Nucleus accumbens (tissue), 56 donors: ENCODE measurements at regions not wholly inside any gene's neighbourhood (a gene's known extent, or its start where the extent isn't known, plus 50 kb on each side); places are given as distances from the start of the nearest gene placed in this dataset.
A peak's percentile ranks its signal among the peaks of the same experiment; 100 is the strongest.
"Not testable (repeated sequence)": the region's sequence is repeated elsewhere in the genome, so short reads cannot be mapped to it uniquely, and the experiment has no call there.

Experiments used
- DNase-seq, 56 donors: peaks; one replicate each; lab custom pipeline; 2025; lab: John Stamatoyannopoulos, UW

DNA sequence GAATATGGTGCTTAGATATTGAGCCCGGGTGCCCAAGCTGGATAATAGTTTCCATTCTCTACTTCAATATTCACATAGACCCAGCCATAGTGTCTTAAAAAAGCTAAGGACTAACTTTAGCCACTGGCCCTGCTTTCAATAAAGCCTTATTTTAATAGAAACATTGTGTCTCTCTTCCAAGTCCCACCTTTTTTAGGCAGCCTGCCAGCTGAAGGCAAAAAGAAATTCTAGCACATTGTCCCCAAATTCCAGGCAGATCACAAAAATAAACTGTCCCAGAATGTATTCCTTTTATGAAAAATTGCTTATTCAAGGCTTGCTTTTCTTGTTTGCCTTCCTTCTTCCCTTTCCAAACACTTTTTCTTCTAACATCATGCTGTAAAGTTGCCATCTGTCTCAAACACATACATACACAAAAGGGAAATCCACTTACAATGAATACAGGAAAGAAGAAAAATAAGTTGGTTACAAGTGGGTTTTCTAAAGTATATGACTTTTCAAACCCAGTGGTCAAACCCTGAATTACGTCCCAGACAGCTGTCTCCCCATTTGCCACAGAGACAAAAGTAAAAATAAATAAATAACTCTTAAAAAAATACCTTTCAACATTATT is 778.5 kb downstream of the BCL11A start:
- DNase-seq, result no peak

DNA sequence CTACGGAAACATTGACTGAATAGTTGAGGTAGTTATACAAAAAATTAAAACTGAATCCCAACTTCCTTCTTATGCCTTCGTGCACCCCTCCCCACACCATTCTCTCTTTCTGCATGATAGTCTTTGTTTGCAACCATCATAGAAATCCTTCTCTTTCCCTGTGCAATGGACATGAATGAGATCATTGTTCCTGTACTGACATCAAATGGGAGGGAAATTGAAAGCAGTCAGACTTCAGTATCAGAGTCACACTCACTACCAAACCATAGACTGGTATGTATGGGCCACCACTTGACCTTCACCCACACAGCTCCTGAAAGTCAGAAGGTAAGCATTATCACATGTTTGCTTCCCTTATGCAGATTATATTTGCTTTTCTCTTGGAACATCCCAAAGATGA is 782.8 kb downstream of the BCL11A start:
- DNase-seq, result no peak

DNA sequence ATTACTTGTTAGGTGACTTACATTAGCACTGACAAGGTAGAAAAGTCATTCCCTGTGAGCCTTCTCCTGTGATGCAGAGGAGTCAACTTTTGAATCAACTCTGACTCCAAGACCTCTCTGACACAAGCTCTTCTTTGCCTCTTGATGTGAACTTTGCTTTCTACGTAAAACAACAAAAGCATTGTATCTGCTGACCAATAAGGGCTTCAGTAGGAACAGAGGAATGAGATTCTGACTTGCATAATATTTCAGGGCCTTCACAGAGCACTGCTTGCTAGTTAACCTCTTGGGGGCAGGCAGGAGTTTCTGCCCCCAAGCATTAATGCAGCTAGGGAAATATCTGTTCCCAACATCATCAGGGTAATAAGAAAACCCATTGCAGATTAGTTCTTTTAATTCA is 791.5 kb downstream of the BCL11A start:
- DNase-seq, result no peak

DNA sequence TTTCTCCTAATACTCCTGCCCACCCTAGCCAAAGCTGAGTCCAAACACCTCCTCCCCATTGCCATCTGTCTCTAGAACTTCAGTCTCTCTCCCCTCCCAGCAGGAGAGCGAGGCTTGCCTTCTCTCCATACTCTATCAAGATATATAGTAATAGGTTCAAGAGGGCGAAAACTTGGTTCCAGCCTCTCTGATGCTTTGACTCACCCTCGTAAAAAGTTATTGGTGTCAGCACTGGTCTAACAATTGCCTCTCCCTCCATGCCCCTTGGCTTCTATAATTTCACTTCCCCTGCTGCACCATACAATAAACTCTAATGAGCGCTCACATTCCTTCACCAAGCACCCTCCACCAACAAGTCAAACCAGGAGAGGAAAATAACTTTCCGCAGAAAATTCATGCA is 797.3 kb downstream of the BCL11A start:
- no peak for DNase-seq

DNA sequence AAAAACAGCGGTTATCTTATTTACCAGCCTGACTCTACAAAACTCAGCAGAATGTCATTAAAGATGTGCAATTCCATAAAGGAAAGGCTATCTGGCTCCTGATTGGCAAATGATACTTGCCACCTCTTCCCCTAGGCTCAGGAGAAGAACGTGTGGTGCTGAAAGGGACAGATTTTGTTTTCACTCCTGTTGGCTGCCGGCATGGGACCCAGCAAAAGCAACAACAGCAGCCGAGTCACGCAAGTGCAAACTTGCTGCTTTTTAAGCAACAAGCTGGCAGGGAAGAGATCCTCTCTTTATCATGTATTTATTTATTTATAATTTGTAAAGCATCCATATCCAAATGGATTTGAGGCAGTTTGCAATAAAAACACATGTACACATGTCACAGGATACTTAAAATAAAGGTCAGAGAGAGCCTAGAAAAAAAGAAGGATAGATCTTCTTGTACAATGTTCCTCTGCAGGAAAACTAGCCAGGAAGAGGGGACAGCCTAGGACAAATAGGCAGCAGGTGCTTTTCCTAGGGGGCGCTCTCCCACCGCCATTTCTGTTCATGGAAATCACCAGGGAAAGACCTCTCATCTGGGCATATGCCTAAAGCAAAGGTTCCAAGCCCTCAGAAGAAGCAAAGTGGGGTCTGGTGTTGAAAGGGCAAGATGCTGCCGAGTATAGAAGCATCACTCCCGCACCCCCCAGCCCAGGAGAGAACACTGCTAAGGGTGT is 799.3 kb downstream of the BCL11A start:
- peak in 7 of 56 donors; percentile 0 to 10 (median 2) for DNase-seq

DNA sequence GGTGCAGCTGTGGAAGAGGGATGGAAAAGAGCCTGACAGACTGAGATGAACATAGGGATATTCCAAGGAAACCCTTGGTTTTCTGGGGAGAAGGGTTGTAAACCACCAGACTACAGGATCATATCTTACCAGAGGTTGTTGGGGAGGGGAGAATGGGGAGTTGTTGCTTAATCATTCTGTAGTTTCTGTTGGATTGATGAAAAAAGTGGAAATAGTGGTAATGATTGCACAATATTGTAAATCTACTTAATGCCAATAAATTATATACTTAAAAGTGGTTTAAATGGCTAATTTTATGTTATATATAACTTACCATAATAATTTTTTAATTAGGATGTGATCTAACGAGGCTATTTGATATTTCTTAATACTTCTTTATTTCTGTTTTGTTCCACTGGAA is 800.9 kb downstream of the BCL11A start:
- DNase-seq, result no peak

DNA sequence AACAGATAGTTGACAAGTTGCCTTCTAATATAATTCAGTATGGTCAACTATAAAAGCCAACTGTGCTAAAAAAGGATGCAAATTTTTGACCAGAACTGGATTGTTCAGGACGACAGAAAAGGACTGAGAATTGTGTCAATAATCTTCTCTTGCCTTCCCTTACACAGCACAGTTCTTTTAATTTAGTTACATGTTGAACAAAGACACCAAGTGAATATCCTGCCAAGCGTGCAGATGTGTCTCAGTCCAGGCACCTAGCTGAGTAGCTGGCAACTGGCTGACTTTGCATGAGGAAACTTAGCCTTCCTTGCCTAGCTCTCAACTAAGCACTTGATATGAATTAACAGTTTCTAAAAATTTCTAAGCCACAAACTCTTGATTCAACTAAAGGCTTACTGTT is 801.4 kb downstream of the BCL11A start:
- DNase-seq, result no peak

DNA sequence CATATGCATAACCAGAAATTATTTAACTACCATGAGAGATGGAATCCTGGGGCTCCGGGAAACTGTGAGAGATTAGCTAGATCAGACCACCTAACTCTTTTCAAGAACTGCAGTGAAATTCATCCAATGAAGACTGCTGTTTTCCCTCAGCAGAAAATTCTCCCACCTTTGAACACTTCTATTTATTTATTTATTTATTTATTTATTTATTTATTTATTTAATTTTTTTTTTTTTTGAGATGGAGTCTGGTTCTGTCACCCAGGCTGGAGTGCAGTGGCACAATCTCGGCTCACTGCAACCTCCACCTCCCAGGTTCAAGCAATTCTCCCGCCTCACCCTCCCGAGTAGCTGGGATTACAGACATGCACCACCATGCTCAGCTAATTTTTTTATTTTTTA is 802.2 kb downstream of the BCL11A start:
- DNase-seq, result not testable (repeated sequence)

DNA sequence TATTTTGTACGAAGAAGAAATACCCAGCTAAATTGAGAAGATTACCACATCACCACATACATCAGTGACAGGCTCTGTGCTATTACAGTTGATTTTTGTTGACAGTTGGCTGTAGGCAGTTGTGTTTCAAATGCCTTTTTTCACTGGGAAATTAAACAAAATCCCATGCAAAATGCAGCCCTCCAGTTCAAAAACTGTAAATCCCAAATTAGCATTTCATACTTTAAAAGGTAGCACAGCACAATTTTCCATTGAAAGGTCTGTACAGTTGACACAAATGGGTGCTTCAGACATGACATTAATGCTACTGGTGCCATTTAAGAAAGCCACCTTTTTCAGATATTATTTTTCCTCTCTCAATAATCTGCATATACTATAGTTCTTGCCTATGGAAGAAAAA is 807.2 kb downstream of the BCL11A start:
- DNase-seq, result no peak

DNA sequence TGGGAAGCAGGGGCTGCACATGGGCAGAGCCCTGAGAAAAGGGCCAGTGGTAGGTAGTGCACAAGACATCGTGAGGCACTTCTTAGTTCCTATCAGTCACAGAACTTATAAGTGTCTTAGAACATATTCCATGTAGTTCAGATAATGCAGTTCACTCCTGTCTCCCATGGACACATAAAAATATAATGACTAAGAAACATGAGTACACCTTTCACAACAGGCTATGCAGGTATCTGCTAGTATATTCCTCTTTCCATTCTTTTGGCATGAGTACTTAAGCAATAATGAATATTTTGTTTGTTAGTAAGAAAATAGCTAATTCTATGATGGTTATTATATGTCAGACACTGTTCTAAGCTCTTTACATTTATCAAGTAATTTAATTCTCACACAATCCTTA is 808.4 kb downstream of the BCL11A start:
- DNase-seq, result no peak

DNA sequence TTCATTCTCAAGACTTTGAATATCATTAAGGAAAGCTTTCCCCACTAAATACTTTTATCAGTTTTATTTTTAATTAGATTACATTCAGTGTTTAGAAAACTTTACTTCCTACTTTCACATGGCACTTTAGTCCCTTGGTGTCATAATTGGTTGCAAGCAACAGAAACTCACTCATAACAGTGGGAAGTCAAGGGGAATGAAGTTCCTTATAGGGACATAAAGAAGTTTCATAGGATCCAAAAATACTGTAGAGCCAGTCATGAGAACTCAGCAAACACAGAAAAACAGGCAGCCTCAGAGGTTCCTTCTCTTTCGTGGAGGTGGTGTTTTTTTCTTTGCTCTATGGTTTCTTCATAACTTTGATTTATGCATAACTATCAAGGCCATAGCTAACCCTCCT is 809.0 kb downstream of the BCL11A start:
- no peak for DNase-seq

DNA sequence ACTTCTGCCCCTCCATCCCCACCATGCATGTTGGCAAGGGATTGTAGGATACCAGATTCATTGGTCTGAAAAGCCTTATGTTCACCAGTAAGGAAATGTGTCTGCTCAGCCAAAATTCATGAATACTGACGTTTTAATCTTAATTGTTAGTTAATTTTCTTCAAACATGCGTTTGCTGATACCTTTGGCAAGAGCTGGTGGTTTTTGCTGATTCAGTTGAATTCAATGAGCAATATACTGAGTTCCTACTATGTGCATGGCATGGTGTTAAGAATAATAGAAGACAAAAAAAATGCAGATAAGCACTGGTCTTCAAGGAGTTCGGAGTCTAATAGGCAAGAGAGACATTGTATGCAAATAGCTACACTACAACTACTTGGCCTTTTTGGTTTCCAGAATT is 811.6 kb downstream of the BCL11A start:
- no peak for DNase-seq

DNA sequence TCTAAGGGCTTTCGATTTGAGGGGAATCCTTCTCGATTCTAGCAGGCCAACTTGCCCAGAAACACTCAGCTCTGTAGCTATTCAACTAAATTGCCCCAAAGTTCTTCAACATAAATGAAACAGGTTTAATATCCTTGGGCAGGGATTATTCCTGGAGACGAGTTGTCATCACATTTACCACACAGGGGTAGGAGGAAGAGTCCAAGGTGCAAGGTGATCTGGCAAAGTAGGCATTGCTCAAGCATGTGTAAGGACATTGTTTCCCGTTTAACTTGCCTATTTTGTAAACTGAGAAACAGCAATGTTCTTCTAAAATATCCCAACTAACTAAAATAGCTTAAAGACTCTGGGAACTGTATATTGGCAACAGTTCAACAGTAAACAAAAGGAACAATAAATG is 814.3 kb downstream of the BCL11A start:
- no peak for DNase-seq

DNA sequence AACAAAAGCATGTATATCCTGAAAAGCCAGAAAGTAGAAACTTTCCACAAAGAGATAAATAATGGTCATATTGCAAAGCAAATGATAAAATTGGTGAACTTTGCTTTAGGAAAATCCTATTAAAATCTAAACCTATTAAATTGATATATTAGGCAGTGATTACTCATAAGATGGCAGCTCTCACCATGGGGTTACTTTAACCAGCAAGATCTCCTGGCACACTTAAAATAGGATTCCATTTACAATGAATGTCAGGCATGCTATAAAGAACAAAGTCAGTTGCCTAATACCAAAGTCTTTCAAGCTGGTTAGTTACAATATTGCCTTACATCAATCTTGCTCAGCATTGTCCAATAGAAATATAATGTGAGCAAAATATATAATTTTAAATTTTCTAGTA is 816.2 kb downstream of the BCL11A start:
- no peak for DNase-seq

DNA sequence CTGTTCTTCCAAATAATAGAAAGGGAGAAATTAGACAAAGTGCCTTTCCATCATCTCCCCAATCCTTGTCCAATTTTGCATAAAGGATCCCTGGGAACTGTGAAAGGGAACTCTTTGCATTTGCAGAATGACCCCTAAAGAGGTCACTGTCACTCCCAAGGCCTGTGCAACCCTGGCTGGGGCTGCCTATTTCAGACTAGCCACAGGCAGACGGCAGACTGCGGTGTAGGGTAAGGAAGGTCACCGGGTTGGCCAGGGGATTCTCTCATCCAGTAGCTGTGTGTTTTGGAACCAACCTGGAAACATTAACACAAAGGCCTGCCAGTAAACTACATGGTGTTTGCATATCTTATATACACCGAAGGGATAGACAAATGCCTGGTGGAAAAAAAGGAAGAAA is 818.7 kb downstream of the BCL11A start:
- no peak for DNase-seq

DNA sequence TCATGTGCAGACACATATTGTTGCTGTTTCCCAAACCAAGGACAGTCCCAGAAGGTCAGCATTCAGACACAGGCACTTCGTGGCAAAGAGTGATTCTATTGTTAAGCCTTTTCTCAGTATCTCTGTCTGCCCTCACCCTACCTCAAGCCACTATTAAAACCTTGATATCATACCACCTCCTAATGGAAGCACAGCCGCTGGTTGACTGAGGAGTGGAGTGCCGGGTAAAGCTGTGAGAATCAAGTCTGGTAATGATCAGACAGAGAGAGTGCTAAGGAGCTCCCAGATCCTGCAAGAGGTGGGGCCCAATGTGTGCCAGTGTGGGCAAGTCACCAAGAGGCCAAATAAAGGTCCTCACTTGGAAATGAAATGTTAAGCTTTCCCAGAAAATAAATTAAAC is 819.5 kb downstream of the BCL11A start:
- DNase-seq, result no peak

DNA sequence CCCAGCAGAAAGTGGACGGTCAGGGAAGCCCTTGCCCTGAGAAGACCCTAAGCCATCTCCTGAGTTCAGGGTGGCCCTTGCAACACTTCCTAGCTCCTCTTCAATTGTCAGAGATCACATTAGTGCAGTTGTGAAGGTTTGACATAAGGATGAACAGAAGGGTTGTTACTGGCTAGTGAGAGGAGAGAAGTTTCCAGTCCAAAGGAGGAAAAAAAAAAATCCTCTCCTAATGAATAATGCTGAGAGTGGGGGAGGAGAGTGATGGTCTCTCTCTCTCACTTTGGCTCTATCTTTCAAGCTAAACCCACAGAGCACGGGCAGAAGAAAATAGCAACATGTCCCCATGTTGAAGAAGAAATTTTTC is 819.9 kb downstream of the BCL11A start:
- DNase-seq, result no peak

DNA sequence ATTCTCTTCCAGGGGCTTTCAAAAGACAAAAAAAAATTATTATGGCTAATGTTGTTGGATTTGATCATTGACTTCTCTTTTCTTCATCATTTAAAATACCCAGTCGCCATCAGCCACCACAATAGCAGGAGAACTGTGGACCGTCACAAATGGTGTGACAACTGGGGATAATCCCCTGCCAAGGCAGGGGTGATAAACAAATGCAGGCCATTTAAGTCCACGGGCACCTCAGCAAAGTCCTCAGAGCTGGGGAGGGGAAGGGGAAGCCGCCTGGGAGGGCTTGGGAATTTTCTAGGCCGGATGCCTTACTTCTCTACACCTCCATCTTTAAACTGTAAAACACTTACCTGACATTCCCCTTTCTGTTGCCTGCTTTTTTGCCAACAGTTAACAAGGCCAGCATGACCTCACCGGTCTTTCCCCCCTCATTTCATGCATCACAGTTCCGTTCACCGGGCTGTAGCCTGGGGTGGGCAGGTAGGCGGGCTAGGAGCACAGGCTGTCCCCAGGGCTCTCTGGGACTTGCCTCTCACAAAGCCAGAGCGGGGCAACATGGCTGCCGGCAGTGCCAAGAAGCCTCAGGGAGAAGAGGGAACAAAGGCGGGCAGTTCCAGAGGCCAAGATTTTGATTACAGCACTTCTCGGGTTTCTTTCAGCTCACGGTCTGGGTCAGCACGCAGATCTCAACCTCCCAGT is 820.4 kb downstream of the BCL11A start:
- DNase-seq, result no peak

DNA sequence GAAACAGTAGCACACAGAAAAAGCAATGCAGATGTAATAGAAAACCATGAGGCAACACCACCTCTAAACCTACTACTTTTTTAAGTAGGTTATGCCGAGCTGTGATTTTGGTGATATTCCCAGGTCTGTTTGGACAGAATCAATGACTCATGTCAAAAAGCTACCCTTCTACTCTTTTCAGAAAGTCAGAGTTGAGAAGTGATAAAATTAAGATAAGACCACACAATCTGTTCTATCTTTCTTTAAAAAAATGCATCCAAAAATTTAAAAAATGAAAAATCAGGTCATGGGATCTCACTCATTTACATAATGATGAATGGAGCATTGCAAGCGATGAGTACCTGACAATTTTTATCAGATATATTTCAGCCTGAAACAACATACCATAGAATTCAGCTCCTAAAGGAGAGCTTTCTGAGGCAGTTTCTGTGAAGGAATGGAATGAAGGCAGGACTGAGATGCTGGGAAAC is 826.3 kb downstream of the BCL11A start:
- no peak for DNase-seq

DNA sequence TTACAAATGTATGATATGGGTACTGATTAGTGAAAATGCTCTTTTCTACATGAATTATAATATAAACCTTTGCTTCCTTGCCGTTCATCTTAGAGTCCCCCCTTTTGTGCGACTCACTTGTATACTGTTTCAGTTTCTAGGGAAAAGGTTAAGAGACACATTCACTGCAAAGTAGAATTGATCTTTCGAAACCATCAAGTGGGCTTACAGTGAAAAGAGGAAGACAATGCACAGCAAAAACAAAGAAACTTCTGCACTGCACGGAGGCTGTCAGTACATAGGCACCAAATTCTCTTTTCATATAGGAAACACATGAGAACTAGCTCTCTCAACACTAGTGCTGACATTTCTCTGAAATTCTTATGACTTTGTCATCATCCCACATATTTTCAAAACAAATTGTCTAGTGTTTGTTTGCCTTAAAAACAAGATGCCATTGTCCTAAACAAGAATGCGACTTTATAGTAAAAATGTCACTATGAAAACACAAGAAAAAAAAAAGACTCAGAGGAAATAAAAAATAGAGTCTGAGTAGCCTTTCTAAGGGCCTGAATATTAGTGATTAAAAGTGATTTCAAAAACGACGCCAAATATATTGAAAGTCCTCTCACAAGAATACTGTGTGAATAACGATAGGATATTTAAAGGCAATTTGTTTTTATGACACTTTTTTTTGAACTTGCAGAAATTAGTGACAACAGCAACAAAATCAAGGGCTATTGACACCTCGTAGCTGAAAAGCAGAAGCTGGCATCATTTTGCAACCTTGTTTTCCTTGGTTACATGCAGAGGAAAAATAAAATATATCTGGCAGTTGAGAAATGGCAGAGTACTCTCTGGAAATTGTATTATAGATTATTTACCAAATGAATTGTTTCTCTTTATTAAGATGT is 827.0 kb downstream of the BCL11A start:
- DNase-seq, result no peak

DNA sequence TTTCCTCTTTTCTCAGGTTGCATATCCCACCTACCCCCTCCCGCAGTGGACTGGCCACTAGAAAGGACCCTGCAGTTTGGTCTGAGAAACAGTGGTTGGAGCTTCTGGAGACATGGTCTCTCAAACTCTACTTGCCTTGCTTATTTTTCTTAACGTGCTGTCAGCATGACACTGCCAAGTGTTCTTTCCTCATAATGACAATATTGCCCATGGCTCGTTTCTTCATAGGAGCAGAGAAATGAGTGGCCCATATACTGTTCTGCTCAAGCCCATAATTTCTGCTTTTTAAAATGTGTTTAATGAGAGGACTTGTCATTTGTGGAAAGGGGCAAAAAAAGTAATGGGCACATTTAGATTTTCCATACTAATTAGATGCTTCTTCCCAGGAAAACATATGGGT is 828.7 kb downstream of the BCL11A start:
- DNase-seq, result no peak
